GM20000 (cell line): ENCODE measurements at regions not wholly inside any gene's neighbourhood (a gene's known extent, or its start where the extent isn't known, plus 50 kb on each side); places are given as distances from the start of the nearest gene placed in this dataset.

Experiments
- DNase-seq: peaks from one replicate; pipeline ENCODE4 v3.0.0; 2012; ENCODE audit warnings: low spot score
- TF ChIP-seq, protein P1 (sequence below): IDR thresholded peaks from 2 replicates; pipeline ENCODE4 v1.5.1; 2012; ENCODE audit warnings: mild to moderate bottlenecking, control low read depth; ENCODE audit errors: extremely low read depth, missing control alignments

DNA sequence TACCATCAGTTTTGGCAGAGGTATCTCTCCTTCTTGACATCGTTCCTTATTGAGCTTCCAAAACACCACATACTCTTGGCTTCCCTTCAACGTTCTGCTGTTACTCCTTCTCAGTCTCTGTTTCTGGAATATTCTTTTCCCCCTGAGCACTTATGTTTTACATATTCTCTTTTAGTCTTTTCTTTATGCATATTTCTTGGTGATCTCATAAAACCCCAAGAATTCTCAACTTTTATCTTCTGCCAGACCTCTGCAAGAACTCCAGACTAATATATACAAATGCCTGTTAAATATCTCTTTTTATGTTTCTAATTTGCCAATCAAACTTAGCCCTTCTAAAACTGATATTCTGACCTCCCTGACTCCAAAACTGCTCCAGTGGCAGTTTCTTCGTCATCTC, 453.4 kb upstream of the CTNND2 start:
- TF ChIP-seq, protein P1, sequence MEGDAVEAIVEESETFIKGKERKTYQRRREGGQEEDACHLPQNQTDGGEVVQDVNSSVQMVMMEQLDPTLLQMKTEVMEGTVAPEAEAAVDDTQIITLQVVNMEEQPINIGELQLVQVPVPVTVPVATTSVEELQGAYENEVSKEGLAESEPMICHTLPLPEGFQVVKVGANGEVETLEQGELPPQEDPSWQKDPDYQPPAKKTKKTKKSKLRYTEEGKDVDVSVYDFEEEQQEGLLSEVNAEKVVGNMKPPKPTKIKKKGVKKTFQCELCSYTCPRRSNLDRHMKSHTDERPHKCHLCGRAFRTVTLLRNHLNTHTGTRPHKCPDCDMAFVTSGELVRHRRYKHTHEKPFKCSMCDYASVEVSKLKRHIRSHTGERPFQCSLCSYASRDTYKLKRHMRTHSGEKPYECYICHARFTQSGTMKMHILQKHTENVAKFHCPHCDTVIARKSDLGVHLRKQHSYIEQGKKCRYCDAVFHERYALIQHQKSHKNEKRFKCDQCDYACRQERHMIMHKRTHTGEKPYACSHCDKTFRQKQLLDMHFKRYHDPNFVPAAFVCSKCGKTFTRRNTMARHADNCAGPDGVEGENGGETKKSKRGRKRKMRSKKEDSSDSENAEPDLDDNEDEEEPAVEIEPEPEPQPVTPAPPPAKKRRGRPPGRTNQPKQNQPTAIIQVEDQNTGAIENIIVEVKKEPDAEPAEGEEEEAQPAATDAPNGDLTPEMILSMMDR, result no peak
- no peak for DNase-seq

DNA sequence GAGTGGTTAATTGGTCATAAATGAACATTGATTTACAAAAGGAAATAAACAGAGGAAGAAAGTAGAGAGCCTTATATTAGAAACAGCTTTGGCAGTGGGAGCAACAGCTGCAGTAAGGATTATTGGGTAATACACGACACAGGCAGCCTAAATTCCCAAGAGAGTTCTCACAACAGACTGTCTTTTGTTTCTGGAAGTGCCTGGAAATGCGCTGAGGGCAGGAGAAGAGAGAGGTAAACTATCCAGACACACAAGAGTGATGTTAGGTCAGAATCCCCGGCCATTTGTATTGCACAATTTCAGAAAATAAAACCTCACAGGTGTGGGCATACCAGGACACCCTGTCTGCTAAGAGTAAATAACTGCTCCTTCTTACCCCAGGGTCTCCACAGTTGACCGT, 450.4 kb upstream of the CTNND2 start:
- TF ChIP-seq, protein P1, result no peak

DNA sequence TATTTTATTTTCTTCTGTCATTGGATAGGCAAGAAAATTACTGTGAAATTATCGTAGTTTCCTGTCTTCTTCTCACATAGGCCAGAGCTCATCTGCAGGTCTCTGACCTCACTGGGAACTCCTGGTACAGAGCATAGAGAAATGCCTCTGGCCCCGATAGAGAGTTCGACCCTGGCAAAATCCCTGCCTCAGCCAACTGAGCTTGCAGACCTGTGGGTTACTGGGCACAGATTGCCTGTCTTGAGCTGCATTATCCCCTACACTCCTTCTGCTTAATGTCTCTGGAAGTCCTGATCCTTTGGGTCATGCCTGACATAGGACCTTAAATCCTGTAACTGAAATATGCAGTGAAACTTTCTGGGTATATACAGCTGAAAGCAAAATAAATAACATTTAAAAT, 439.3 kb upstream of the CTNND2 start:
- no peak for DNase-seq
- TF ChIP-seq, protein P1, result no peak

More for the DNA sequence above, 450.4 kb upstream of the CTNND2 start:
- DNase-seq, result no peak

DNA sequence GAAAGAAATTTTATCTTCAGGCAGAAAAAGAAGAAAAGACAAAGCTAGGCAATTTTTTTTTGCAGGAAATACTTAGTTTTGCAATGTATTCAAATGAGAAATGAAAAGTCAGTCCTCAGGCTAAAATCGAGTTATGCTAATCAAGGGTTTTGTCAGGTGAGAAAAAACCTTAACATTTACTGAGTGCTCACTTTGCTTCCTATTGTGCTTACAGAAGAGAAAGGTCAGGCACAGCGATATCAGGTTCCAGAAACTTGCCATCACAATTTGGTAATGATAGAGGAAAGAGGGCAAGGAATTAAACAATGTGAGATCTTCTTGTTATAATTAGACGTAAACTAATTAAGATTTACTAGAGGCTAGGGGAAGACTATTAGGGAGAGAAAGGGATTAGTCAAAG, 431.7 kb upstream of the CTNND2 start:
- DNase-seq, result no peak
- TF ChIP-seq, protein P1, result no peak

DNA sequence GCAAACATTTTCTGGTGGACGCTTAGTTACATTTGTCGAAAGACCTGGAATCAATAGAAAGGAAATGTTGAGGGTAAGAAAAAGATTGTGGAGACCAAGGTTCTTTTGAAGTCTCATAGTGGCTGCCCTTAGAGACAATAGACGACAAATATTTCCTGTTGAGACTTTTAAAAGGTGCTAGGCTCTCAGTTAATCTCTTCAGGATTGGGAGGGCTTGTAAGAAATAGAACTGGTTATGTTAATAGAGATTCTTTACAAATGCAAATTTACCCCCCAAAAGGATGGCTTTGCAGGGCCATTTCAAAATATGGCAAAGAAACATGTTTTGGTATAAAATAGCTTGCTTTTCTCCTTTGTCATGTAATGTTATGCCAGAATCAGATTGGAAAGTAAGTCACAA, 428.2 kb upstream of the CTNND2 start:
- DNase-seq, result no peak
- TF ChIP-seq, protein P1, result no peak

GRCh38 chr5:12330993-12331588, 426.8 kb upstream of the CTNND2 start:
- no peak for DNase-seq
- TF ChIP-seq, protein P1, result no peak

- no peak for DNase-seq
Observed at GRCh38 chr5:12330381-12330780, 426.1 kb upstream of the CTNND2 start.

More at GRCh38 chr5:12330381-12330780, 426.1 kb upstream of the CTNND2 start:
- TF ChIP-seq, protein P1, result no peak
